NCI-H1105 (cell line): ENCODE measurements at regions not wholly inside any gene's neighbourhood (a gene's known extent, or its start where the extent isn't known, plus 50 kb on each side); places are given as distances from the start of the nearest gene placed in this dataset.

Experiments used
- DNase-seq: peaks from one replicate; lab custom pipeline; 2025; lab: John Stamatoyannopoulos, UW

DNA sequence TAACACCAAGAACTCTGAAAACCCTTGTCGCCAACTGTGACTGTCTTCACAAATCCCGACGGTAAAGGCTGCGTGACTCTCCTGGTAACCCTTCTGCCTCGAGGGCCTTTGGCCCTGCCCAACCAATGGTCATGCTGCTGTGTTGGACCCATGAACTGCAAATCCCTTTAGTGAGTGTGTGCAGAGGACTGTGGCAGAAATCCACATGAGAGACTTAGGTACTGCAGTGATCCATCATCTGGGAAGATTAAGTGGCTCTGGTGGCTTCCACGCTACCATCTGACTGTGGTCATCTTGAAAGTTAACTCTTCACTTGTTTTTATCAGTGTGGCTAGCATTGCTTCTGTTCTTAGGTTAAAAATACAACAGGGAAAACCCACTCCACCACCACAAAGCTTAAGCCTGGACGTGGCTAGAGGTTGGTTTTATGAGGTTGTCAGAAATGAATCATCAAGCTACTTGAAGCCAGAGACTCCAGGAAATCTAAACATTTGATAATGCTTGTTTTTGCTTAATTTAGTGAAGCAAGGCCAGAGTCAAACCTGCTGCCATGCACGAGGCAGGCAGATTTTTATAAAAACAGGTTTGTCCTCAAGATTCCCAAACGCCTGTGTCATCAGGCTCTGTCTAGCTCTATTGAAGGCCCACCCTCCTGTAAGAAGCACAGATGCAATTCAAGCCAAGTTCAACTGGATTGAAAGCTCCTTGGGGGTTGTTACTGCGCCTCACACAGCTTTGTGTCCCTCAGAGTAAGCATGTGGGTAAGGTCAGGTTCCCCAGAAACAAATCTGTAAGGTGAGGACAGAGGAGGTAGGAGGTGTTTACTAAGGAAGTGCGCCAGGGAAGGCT, 52.7 kb upstream of the ERCC6L2 start:
- DNase-seq, result no peak

DNA sequence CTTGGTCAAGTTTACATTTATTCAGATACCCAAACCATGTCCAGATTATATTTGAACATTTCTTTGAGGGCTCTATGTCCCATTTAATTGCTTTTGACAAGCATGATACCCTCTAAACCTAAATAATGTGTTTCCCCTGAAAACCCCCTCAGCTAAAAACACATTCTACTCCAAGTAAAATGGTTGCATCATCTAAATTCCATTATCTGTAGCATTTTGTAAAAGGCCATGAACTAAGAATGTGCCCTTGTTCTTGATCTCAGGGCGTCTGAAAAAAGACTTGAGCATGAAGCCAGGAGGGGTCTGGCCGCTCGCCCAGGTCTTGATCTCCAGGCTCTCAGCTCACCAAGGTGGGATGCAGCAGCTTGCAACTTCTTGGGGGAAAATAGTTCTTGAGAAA, 53.5 kb upstream of the ERCC6L2 start:
- DNase-seq, result no peak

DNA sequence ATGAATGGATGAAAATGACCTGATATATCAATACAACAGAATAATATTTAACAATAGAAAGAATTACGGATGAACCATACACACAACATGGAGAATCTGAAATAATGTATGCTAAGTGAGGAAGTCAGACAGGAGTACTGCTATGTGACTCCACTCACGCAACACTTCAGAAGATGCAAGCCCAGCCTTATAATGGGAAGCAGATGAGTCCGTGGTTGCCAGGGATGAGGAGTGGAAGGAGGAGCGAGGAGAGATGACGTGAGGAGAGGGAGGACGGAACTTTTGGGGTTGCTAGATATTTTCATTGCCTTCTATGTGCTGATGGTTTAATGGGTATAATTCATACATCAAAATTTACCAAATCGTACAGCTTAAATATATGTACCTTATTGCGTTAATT, 55.4 kb upstream of the ERCC6L2 start:
- DNase-seq, result no peak

DNA sequence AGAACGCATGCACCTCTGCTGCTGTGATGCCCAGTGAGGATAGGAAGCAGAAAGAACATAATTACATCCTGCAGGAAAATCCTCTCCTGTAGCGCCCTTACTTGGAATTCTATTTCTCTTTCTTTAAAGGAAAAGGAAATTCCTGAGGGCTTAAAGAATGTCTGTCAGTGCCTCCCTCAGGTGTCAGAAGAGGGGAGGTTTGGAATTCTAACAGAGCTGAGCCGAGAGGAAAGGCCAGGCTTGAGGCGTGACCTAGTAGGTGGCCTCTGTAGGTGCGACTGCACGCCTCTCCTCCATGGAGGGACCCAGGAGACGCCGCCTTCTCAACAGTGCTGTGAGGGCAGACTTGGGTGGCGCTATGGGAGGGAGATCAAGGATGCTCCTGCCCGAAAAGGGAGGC, 55.9 kb upstream of the ERCC6L2 start:
- DNase-seq, result no peak

DNA sequence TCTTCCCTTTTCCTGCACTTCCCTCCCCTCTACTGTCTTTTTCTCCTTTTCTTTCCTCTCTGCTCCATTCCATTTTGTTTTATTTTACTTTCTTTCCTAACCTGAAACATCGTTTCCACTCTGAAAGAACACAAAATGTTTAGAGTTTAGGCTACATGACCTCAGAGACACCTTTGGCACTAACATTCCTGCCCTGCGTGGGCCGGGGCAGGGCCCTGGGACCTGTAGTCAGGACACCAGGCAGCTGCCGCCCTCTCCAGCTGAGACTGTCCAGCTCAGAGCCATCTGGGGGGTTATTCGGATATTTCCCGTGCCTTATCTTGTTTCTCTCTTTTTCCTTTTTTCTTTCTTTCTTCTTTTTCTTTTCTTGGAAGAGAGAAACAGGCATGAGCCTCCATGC, 58.3 kb upstream of the ERCC6L2 start:
- DNase-seq, result no peak

DNA sequence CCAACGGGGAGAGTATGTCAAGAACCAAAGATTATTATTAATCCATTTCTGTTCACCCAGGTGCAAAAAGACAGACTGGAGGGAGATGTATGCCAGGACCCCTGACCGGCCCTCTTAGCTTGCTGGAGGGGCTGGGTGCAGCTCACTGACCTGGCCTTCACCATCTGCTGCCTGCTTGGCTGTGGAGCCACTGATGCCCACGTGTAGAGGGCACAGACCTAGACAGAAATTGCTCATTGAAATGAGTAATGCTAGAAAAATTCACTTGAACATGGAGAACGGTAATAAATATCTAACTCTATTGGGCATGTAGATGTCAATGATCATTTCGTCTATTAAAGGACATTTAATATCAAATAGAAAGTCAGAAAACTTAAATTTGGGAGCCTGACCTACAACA, 58.8 kb upstream of the ERCC6L2 start:
- no peak for DNase-seq

DNA sequence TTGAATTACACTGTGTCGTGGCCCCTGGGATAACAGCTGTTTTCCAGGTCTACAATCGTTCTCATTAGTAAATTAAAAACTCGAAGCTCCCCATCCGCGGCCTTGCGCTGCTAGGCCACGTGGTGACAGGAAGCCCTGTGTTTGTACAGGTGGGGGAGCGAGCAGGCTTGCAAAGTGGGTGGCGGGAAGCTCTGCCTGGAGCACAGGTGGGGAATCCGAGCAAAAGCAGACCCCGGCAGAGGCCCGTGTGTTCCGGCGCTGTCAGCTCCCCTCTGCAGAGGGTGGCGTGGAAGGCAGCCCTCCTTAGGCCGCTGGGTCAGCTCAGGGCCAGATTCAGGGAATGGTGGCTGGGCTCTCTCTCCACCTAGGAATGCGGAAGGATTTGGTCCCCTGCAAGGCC, 59.5 kb upstream of the ERCC6L2 start:
- DNase-seq, result no peak

DNA sequence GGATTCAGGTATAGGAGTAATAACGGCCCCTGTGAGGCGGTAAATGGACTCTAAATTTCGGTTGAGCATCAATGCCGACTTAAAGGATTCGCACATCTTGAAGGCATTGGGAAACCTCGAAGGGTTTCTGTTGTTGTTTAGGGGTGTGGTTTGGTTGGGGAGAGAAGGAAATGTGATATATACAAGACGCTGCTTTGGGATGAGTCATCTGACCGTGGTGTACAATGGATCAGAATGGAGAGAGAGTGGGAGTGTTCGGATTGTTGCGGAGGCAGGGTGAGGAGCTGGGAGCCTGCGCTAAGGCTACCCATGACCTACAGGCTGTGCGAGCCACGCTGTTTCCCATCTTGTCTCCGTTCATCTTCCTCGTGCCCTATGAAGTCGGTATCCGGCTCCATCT, 60.4 kb upstream of the ERCC6L2 start:
- no peak for DNase-seq

DNA sequence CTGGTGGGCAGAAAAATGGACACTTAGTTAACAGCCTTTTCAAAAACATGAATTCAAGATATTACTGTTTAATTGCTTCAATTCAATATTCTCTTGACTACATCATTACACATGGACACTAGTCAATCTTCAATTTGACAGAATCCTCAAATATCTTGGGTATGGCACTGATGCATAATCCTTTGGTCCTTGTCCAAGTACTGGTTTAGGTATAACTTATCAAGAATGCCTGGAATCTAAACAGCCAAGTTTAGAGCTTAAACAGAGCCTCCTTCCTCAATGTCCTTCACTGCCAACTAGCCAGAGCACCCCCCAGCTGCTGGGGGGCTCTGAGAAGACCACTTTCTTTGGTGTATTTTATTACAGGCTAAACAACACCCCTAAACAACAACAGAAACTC, 61.6 kb upstream of the ERCC6L2 start:
- DNase-seq, result no peak

DNA sequence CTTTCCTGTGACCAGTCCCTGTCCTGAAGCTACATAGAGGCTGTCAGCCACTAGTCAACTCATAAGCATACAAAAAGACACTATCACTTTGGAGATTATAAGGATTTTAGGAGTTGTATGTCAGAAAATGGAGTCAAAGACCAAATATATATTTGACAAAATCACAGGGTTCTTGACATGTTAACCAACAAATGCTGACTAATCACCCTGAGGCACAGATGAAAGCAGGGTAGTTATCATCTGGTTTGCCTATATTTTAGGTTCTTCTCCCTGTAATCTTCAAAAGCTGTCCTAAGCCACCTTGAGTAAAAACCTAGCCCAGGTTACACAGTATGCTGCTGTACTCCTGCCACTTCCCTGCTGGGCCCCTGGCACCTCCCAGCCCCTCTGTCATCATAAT, 64.7 kb upstream of the ERCC6L2 start:
- DNase-seq, result no peak

DNA sequence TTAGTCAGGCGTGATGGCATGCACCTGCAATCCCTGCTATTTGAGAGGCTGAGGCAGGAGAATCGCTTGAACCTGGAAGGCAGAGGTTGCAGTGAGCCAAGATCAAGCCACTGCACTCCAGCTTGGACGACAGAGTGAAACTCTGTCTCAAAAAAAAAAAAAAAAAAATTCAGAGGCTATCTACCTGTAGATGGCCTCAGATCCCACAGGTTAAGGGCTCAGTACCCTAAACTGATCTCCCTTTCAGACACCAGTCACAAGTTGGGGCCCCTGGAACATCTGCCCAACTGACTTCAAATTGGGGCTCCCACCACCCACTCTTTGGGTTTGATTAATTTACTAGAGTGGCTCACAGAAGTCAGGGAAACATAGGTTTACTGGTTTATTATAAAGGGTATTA, 65.4 kb upstream of the ERCC6L2 start:
- no peak for DNase-seq

DNA sequence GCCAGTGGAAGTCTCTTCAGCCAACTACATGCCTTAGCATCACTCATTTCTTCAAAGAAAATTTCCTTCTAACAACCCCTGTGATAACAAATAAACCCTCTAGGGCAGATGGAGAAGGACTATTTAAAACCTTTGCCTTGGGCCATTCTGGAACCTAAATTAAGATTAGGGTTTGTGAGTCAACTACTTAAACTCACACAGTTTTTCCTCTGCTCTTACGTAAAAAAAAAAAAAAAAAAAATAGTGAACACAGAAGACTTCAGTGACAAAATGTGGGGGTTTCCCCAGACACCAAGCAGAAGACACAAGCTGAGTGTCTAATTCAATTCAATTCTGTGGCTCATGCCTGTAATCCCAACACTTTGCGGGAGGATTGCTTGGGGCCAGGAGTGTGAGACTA, 65.8 kb upstream of the ERCC6L2 start:
- DNase-seq, result no peak

DNA sequence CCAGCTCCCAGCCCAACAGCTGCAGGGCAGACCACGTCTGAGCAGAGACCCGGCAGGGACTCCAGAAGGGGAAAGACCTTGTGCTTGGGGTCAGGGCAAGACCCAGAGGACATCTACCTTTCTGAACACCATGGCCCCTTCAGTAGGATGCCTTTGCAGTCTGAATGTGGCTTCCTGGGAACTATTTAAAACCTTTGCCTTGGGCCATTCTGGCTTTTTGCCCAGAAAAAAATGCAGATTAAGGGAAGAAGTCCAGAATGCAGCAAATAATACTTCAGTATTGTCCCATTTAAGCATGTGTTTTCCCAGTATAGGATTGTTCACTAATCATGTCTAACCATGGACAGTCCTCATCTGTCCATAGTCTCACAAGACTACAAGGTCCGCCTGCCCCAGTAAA, 67.5 kb upstream of the ERCC6L2 start:
- DNase-seq, result no peak

DNA sequence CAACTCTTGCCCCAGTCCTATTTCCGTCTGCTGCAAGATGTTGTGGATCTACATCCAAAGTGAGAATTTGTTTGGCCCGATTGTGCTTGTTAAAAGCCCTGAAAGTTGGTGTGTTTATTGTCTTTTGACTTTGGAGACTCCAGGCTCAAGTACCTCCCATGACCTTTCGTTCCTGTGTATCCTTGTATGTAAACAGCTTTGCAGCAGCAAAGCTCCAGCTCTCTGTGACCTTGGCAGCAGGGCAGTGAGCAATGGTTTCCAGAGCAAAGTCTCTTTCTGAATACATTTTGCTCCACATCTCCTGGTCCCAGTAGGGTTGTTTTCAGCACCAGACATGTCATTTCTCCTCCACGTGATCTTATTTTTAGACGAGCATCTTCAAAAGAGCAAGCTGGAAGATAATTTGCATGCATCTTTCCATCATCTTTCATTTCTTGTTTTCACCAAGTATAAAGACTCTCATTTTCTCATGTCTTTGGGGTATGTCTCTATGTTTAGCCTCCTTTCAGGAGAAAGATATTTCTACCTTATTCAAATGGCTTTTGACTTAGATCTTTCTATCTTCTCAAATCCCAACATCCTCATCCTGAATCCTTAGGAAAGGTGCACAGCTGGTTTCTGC, 68.1 kb upstream of the ERCC6L2 start:
- DNase-seq, result no peak

DNA sequence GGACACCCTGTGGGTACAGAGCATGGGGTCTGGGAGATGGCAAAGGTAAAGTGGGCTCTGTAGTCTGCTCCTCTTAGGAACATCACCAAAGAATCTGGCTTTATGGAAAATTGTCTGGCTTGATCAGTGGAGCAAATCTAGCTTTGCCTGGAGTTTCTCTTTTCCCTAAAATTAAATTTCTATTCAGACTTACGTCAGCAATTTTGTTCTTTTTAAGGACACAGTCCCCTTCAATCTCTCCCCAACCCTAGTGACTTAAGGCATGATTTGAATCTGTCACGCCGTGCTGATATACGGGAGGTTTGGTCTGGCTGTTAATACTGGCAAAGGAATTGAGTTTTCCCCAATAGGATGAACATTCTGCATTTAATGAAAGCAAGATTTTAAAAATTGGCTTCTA, 72.3 kb upstream of the ERCC6L2 start:
- DNase-seq, result no peak

DNA sequence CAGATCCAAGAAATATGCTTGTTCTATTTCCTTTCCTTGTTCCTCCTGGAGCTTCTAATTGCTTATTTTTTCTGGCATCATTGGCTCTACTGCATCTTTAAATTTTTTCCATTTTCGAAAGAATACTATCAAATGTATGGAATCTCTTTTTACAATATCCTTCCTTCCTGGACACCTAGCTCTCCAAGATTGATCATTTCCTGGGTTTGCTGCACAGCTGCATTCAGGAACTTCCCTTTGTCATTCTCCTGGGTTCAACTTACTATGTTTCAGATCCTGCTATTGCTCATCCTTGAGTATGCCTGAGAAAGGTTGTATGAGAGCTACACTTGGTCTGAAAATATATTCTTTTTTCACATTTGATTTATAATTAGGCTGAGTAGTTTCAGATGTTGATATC, 73.7 kb upstream of the ERCC6L2 start:
- DNase-seq, result no peak

DNA sequence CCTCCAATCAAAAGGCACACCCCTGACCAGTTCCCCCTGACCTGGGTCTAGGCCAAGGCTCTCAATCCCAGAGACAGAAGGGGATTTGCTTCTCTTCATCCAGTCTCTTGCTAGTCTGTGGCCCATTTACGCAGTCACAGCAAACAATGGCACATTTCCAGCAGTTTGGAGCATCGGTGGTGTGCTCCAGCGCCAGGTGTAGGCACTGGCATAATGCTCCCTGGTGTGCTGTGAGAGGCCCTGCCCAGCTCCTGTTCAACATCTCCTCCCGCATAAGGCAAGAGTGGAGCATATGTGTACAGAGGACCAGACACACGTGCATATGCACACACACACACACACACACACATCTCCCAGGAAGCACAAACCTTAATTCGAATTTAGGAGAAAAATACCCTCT, 79.5 kb upstream of the ERCC6L2 start:
- peak; percentile 86 for DNase-seq

DNA sequence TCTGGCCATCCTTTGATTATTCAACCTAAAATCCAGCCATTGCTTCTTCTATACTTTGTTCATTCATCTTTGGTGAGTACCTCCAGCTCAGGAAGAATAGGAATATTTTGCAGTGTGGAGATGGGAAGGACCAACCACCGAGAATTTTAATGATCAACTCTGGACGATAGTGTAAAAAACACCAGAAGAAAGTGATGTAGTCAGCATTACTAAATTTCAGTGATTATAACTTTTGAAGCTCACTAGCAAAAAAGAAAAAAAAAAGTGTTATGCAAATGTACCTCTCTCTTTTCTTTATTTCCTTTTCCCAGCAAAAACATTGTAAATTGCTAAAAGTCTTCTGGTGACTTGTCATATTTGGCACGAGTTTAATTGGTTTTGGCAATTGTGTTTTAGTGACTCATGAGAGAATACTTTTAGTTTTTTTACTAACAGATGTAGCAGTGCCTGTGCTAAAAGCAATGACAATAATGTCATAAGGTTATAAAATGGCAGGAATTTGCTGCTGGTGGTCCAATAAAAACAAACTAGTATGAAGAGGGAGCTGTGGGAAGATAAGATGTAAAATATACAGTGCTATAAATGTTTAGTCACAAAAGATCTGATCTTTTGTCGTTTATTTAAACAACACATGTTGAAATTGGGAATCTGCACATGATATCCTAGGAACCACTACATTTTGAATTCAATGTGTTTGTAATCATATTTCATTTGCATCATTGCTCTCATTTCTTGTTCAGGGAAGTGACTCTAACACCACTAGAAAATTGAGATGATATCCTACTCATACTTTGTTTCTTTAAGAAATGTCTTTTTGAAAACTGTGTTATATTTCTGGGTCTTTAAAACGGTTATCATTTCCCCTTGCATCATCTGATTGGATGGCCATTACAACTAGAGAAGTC, 81.3 kb upstream of the ERCC6L2 start:
- no peak for DNase-seq

DNA sequence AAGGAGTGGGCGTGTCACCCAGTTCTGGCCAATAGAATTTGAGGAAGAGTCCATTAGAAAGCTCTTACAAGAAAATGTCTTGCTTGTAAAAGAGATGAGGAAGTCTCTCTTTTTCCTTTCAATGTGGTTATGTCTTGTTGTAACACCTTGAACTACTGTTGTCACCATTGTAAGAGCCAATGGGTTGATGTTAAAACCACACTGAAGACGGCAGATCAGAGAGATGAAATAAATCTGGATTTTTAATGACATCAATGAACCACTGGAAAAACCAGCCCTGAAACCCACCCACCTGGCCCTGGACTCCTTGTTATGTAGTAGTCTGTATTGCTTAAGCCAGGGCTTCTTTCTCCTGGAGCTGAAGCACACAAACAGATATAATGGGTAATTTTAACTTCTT, 83.8 kb upstream of the ERCC6L2 start:
- DNase-seq, result no peak

DNA sequence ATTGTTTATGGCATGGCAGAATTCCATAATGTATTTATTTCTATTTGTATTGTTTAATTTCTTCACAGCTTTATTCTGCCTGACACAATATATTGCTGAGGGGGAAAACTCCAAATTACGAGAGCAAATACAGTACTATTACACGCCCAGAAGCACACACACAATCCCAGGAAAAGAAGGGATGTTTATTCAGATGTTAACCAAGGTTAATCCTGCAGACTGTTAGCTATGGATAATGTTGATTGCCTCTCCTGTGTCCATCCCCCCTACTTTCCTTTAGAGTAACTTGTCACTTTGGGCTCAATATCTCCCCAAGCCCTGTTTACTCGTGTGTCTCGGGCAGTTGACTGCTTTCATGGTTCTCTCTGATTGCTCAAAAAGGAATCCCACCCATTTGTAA, 84.2 kb upstream of the ERCC6L2 start:
- no peak for DNase-seq

DNA sequence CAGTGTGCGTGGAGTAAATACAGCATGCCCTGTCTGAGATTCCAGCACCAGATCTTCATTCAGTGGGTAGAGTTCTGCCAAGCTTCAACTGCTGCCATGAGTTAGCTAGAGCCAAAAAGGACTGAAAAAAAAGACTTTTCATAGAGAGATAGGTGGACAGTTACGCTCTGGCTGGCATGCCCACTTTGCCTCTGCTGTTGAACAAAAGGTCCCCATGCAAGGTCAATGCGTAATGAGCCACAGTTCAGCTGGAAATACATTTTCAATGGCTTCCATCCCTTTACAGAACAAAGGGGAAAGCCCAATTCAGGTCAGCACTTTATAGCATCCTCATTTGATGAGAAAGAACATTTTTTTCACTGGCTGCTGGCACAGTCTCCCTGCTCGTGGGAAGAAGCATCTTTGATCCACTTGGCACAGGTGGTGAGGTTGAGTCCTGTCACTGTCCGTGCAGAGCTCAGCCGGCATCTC, 86.9 kb upstream of the ERCC6L2 start:
- no peak for DNase-seq

DNA sequence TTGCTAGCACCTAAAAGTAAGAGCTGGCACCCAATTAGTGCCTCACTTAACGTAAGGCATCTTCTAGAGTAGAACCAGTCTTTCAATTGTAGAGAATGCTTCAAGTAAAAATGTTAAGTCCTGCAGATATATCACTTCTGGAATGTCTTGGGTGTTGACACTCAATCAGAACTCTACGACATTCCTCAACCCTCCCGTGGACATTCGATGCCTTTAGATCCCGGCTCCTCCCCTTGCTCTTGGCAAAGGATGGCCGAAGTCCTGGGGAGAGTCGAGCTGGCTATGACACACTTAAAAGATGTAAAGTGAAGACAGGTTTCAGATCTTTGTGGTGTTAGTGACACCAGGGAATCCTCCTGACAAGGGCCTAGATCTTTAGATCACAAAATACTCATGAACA, 87.5 kb upstream of the ERCC6L2 start:
- no peak for DNase-seq

DNA sequence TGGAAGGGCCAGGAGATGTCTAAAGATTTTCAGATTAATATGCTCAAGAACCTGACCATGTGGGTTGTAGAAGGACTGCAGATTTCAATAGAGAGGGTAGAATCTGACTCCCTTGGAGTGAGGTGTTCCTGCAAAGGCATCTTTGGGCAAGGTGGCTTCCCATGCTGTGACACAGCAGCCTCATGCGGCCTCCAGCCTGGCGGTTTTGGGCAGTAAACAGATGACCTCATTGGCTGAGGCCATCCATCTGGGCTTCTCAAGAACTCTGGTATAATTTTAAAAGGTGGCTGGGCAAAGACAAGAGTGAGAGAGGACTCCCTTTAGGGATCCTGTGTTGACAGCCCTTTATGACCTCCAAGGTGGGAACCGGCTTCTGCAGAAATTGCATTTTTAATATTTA, 90.3 kb upstream of the ERCC6L2 start:
- no peak for DNase-seq
